Neural cell (in vitro differentiated cells): ENCODE measurements at regions not wholly inside any gene's neighbourhood (a gene's known extent, or its start where the extent isn't known, plus 50 kb on each side); places are given as distances from the start of the nearest gene placed in this dataset.

Experiments used
- CTCF ChIP-seq: fragments of 450-650 bp; IDR thresholded peaks from 2 replicates; pipeline ENCODE4 v1.5.1; 2014; ENCODE audit warnings: antibody characterized with exemption, mild to moderate bottlenecking, moderate library complexity; ENCODE audit not compliant: poor library complexity, severe bottlenecking
- EZH2 ChIP-seq: fragments of 200-600, 300-800 bp; shearing (Covaris generic), sonication (generic); IDR thresholded peaks from 2 replicates; pipeline ENCODE4 v1.6.1; 2014; ENCODE audit warnings: antibody characterized with exemption, low read length, borderline replicate concordance, mild to moderate bottlenecking; ENCODE audit not compliant: insufficient read depth, poor library complexity, severe bottlenecking
- SMC3 ChIP-seq: fragments of 450-650 bp; conservative IDR thresholded peaks from 2 replicates; pipeline ENCODE4 v1.6.1; 2014; ENCODE audit warnings: antibody characterized with exemption, mild to moderate bottlenecking, moderate library complexity; ENCODE audit not compliant: poor library complexity

- TF ChIP-seq SMC3: no peak
- no peak for TF ChIP-seq CTCF
- TF ChIP-seq EZH2: no peak
These were observed 281.7 kb upstream of the CXADR start for GRCh38 chr21:17231124-17231523.
